Suppressor macrophage treated with lipopolysaccharide for 4 hours (primary cell): ENCODE measurements at regions not wholly inside any gene's neighbourhood (a gene's known extent, or its start where the extent isn't known, plus 50 kb on each side); places are given as distances from the start of the nearest gene placed in this dataset.
A peak's percentile ranks its signal among the peaks of the same experiment; 100 is the strongest.

Experiments
- DNase-seq: peaks from one replicate; pipeline ENCODE4 v3.0.0-alpha.2; 2020

DNA sequence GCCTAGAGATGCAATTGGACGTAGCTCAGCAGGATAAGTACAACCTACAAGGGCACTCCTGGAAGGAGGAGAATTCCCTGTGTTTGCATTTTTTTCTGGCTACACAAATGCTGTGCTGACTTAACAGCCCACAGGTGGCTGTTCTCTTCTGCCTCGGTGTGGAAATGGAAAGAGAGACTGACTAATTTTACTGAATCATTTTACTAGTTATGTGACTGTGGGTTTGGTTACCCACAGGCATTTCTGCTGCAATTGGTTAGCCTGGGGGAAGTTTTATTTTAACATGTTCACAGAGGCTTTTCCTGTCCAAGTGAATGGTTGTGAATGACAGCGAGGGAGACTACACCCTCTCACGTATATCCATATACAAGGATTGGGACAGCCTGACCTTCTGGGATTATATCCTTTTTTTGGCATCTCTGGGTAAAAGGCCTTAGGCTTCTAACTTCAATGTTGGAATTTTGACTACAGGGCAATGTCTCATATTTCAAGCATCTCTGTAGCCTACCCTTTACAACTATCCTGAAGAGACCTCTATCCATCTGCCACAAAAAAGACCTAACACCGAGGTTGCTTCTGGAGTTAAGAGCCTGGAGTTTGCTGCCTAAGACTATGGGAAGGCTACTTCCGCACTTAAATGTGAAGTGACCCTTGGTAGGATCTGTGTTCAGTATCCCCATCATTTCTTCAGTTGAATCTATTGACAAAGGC, 67.2 kb upstream of the TP63 start:
- DNase-seq: no peak

DNA sequence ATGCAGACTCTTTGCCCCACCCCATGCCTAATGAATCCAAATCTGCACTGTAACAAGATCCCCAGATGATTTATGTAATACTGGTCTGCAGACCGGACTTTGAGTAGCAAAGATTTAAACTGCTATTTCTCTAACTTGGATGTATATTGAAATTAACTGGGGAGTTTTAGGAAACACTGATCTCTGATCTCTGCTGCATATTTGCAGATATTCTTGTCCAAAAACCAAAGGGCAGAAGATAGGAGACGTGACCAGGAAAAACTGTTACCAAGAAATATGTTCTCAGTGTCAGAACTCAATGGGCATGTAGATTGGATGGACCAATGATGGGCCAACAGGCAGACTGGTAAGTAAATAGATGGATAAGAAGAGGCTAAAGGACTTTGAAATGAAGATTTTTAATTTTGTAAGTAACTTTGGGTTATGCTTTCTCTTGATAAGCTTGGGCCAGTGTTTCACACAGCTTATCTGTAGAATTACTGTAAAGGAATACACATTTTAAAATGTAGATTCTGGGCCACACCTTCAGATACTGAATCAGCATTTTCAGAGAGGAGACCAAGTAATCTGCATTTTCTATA, 64.5 kb upstream of the TP63 start:
- no peak for DNase-seq

DNA sequence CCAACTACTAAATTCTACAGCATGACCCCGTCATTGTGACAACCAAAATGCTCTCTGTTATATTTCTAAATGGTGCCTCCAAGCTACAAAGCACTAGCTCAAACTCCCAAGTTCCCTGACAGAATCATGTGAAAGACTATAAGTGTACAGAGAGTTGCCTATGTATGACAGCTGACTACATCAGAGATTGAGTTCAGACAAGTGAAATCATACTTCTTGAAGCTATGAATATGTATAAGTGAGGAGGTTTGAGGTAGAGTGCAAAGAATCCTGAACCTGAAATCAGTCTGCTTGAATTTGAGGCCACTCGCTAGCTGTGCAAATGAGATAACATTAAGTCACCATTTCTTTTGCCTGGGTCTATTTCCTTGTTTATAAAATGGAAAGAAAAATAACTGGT, 63.9 kb upstream of the TP63 start:
- no peak for DNase-seq

DNA sequence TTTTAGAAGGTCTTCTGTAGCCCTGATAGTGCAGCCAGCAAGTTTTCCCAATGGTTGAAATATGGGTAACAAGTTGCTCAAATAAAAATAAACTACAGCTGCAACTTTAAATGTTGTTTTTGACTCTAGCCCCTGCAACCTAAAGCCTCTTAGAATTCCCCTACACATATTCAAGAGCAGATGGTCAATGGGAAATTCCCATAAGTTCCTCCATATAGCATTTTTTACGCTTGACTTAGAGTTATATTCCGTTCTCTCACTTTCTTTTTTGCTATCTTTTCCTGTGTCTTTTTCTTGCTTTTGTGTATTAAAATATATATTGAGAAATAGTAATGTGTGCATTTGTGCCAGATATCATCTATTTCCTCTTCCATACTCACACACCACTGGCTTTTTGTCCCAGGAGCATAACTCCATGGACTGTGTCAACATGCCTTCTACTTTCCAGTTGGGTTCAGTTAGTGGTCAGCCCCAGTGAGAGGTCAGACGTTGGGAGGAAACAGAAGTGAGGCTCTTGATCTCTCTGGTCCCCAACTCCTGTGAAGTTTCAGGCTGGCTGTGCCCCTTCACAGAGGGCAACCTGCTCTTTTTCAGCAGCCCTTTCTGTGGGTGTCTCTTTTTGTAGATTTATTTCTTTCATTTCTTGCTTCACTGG, 63.3 kb upstream of the TP63 start:
- no peak for DNase-seq

DNA sequence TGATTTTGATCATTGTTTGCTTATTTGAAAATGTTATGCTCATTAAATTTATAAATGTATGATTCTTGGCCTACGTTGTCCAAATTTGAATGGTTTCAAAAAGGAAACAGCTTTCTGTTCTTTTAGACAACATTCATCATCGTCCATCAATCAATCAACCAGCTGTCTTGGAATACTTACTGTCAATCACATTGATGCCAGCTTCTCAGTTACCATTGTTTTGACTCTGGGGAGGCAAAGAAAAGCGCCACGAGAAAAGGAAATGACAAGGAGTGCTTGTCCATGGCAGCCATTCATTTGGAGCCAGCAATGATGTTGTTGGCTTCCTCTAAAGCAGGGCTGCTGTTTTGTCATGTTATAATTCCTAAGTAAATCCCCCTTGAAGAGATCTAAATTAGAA, 62.2 kb upstream of the TP63 start:
- no peak for DNase-seq

DNA sequence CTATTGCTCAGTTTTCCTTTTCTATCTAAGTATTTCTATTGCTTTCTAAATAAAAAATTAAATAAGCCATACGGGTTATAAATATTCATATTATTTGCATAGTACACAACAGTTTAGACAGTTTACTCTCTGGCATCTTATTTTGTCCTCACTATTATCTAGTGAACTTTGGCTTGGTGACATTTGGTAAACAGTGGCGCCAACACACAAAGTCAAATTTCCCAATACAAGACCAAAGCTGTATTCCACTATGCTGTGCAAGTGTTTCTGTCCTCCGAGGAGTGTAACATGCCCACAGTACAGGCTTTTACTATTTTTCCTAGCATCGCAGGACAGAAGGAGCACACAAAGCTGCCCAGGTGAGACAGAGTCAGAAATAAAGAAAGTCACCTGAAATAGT, 61.7 kb upstream of the TP63 start:
- no peak for DNase-seq

DNA sequence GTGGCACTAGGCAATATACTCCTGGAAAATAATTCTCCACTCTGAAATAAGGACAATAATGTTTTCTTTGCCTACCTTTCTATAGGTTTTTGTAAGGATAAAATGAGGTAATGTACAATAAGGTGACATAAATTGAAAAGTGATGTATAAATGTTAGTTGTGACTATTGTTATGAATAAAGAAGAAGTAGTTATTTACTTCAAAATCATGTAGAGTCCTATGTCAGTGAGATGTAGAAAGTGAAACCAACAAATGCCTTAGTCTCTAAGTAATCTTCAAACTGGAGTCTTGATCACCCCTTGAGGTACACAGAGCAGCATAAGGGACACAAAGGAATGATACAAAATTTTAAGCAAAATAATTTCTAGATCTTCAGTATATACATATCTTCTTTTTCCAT, 60.3 kb upstream of the TP63 start:
- DNase-seq: peak; percentile 7

DNA sequence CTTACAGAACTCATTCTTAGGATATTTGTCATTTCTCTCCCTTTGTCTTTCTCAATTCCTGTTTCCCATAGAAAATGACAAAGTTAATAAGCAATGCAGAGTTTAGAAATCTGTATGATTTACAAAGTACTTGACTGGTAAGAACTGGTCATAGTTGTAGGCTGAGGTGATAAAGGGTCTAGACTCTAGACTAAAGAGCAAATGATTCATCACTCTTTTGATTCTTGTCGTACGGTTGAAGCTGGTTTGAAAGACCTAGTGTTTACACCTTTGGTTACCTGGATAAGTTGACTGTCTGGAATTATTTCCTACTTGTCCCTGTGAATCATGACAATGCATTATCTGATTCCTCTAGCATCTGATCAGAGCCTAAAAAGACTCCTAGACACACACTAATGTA, 58.9 kb upstream of the TP63 start:
- no peak for DNase-seq

DNA sequence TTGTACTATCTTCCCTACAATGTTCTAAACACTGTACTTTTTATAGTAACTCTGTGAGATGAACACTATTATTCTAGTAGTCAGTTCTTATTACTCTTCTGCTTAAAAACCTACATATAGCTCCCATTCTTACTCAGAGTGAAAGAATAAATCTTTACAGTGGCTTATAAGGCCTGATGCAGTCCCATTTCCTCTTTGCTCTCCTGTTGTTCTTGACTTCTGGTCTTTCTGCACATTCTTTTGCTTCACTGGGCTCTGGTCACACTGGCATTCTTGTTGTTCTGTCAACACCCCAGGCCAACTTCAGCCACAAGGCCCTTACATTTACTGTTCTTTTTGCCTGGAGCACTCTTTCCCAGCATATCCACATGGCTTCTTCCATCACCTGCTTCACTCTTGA, 58.2 kb upstream of the TP63 start:
- no peak for DNase-seq

DNA sequence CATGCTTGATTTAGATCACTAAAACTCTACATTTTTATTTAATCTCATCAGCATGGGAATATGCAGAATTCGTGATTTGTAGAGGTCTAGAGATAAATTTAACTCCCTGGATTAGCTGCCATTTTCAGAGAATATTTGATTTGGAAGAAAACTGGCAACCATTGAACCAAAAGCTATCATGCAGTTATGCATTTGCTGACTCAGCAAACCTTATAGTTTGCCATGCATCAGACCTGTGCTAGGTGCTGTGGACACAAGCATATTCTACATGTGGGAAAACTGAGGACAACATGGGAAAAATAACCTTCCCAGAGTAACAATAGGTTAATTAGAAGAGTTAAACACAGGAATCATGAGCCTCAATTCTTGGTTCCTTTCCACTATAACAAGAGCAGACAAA, 54.7 kb upstream of the TP63 start:
- no peak for DNase-seq

DNA sequence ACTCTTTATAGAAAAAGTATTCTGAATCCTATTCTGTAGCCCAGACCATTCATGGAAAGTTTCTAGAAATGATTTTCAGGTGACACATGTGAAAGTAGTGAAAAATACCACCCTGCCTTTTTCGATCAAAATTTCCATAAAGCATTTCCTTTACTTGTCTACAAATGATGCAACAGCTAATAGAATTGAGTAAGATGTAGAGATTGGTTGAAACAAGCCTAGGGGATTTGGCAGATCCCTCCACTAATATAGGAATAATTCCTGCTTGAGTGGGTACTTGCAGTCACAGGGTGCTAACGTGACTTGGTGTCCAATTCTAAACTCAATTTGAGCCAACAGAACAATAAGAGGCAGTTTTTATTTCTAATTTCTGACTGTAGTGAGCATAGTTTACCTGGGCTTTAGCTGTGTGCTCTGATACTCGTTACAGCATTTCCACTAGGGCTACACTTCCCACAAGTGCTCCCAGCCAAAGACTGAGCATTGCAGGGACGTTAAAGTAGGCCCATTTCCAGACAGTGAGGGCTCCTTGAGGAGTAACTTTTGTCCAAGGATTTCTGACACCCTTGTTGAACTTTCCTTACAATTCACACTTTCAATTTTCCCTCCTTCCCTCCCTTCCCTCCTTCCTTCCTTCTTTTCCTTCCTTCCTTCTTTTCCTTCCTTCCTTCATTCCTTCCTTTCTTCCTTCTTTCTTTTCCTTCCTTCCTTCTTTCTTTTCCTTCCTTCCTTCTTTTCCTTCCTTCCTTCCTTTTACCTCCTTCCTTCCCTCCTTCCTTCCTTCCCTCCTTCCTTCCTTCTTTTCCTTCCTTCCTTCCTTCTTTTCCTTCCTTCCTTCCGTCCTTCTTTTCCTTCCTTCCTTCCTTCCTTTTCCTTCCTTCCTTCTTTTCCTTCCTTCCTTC, 53.9 kb upstream of the TP63 start:
- DNase-seq: no peak

DNA sequence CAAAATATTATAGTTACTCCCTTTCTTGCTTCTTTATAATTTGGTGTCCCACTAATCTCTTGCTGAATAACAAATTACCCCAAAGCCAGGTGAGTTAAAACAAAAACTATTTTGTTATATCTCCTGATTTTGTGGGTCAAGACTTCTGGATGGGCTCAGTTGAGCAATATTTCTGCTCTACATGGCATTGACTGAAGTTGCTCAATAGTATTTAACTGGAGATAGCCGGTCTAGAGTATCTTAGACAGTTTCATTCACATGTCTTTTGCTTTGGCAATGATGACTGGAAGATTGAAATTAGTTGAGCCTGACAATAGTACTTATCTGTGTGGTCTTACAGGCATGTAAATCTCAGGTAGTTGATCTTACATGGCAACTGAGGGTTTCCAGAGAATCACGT, 51.0 kb upstream of the TP63 start:
- no peak for DNase-seq
